OCI-LY7 (cell line): ENCODE measurements at regions not wholly inside any gene's neighbourhood (a gene's known extent, or its start where the extent isn't known, plus 50 kb on each side); places are given as distances from the start of the nearest gene placed in this dataset.

Source experiments
- BruUV-seq: library from RNA; stranded (reverse); fragments of 400-500 nt; replicated peaks from 2 replicates; lab custom pipeline; 2021; lab: Mats Ljungman, UMichigan
- CTCF ChIA-PET: fragments of 300-600 bp; sonication (Branson Sonifier 250); formaldehyde crosslinking; loops from one replicate; lab custom pipeline; 2022; ENCODE audit warnings: antibody characterized with exemption; ENCODE audit not compliant: unreplicated experiment; lab: Charles Lee
- POLR2A ChIA-PET: fragments of 300-600 bp; sonication (Branson Sonifier 250); formaldehyde crosslinking; loops from one replicate; lab custom pipeline; 2022; ENCODE audit warnings: antibody characterized with exemption; lab: Charles Lee
- DNase-seq: peaks from one replicate; pipeline ENCODE4 v3.0.0-alpha.2; 2015; ENCODE audit warnings: low spot score
- H2AFZ ChIP-seq: fragments of 200-600 bp; sonication (generic), shearing (Covaris generic); 2 replicates; pipeline ENCODE4 v1.6.1; 2014; ENCODE audit warnings: mild to moderate bottlenecking, antibody characterized with exemption, low read length, moderate library complexity
- H3K27ac ChIP-seq: fragments of 200-600 bp; sonication (generic); 2 replicates; pipeline ENCODE4 v1.5.1; 2014; ENCODE audit warnings: mixed run types, low read depth, mild to moderate bottlenecking, moderate library complexity, low read length, inconsistent platforms; ENCODE audit not compliant: poor library complexity, severe bottlenecking
- H3K36me3 ChIP-seq: fragments of 200-600 bp; sonication (generic); 2 replicates; pipeline ENCODE4 v1.6.1; 2014; ENCODE audit warnings: mild to moderate bottlenecking, antibody characterized with exemption, low read length, moderate library complexity, mixed read lengths; ENCODE audit not compliant: insufficient read depth
- H3K4me1 ChIP-seq: fragments of 200-600 bp; sonication (generic); 2 replicates; pipeline ENCODE4 v1.5.1; 2014; ENCODE audit warnings: mild to moderate bottlenecking, low read length; ENCODE audit not compliant: insufficient read depth, poor library complexity, severe bottlenecking
- H3K4me2 ChIP-seq: fragments of 200-600 bp; sonication (generic); 2 replicates; pipeline ENCODE4 v1.6.1; 2014; ENCODE audit warnings: mild to moderate bottlenecking, low read length
- H3K4me3 ChIP-seq: fragments of 200-600 bp; sonication (generic); 2 replicates; pipeline ENCODE4 v1.5.1; 2014; ENCODE audit warnings: mild to moderate bottlenecking, low read depth, low read length; ENCODE audit not compliant: poor library complexity, severe bottlenecking
- H3K79me2 ChIP-seq: fragments of 200-600 bp; sonication (generic); 2 replicates; pipeline ENCODE4 v1.6.1; 2016; ENCODE audit warnings: low read depth, mild to moderate bottlenecking, low read length, moderate library complexity, mixed read lengths; ENCODE audit not compliant: insufficient read depth
- H3K9me2 ChIP-seq: fragments of 200-600 bp; sonication (generic); 2 replicates; pipeline ENCODE4 v1.6.1; 2016; ENCODE audit warnings: mild to moderate bottlenecking, low read length, mixed read lengths; ENCODE audit not compliant: insufficient read depth
- H3K9me3 ChIP-seq: fragments of 200-600 bp; sonication (generic); 2 replicates; pipeline ENCODE4 v1.6.1; 2014; ENCODE audit warnings: mild to moderate bottlenecking, mixed run types, low read length, mixed read lengths
- H4K20me1 ChIP-seq: fragments of 200-600 bp; sonication (generic); 2 replicates; pipeline ENCODE4 v1.6.1; 2014; ENCODE audit warnings: mild to moderate bottlenecking, antibody characterized with exemption, low read length, moderate library complexity, mixed read lengths; ENCODE audit not compliant: insufficient read depth
- EZH2phosphoT487 ChIP-seq: fragments of 200-600 bp; sonication (generic); IDR thresholded peaks from 2 replicates; pipeline ENCODE4 v1.6.1; 2018; ENCODE audit warnings: low read depth, borderline replicate concordance, mild to moderate bottlenecking, mixed run types, antibody characterized with exemption, low read length, moderate library complexity, mixed read lengths
- intact Hi-C: fragments of 100-400 bp; cut with micrococcal nuclease; formaldehyde crosslinking; loops from one replicate; pipeline ENCODE4 v1.10.0; 2022; ENCODE audit not compliant: unreplicated experiment
- TF ChIP-seq, protein P1 (sequence below): fragments of 200-600 bp; sonication (generic); conservative IDR thresholded peaks from 2 replicates; pipeline ENCODE4 v1.5.1; 2014; ENCODE audit warnings: mild to moderate bottlenecking, antibody characterized with exemption, low read length, moderate library complexity, mixed read lengths

DNA sequence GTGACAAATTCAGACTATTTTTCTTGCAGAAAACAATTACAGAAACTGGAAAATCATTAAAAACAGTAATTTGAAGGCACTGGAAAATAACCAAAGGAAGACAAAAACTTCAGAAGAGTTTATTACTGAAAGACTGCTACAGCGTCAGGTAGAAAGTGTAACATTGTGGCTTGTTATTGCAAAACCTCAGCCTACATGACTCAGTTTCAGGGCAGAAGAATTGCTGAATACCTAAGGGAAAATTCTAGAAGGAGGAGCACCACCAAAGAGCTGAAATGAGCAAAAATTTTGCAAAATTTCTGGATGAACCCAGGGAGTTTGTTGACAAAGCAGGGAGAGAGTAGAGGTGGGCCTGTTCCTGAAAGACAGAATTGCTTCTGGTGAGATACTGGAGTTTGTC lies 219.6 kb downstream of the C3orf38 start:
- Histone ChIP-seq H3K36me3 (no peaks in the 10 kb centered on the region; the same call in 1 of the 2 replicates), H3K27ac (no peak overlapping the region), H3K9me3 (peaks cover 22% of the 10 kb centered on the region; the same call in 1 of the 2 replicates), H3K4me2 (no peak overlapping the region), H3K9me2 (0 out of 2 replicates have a peak, but pooled peaks cover 6% of the 10 kb centered on the region), H3K79me2 (no peaks in the 10 kb centered on the region), H3K4me1 (no peaks in the 10 kb centered on the region), H2AFZ (peak overlapping the region; percentile 13; the same call in 1 of the 2 replicates), H3K4me3 (no peak overlapping the region), H4K20me1 (no peaks in the 10 kb centered on the region)
- no peak for DNase-seq
- TF ChIP-seq, protein P1, sequence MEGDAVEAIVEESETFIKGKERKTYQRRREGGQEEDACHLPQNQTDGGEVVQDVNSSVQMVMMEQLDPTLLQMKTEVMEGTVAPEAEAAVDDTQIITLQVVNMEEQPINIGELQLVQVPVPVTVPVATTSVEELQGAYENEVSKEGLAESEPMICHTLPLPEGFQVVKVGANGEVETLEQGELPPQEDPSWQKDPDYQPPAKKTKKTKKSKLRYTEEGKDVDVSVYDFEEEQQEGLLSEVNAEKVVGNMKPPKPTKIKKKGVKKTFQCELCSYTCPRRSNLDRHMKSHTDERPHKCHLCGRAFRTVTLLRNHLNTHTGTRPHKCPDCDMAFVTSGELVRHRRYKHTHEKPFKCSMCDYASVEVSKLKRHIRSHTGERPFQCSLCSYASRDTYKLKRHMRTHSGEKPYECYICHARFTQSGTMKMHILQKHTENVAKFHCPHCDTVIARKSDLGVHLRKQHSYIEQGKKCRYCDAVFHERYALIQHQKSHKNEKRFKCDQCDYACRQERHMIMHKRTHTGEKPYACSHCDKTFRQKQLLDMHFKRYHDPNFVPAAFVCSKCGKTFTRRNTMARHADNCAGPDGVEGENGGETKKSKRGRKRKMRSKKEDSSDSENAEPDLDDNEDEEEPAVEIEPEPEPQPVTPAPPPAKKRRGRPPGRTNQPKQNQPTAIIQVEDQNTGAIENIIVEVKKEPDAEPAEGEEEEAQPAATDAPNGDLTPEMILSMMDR = no peak
- TF ChIP-seq EZH2phosphoT487 = no peak
- ChIA-PET CTCF (no interaction called here), POLR2A (interaction anchor here (0.9 kb wide), 1 partner anchor 72 kb away, joined by 3 read pairs; no protein-coding TSS in a partner anchor)
- intact Hi-C loops = no loop called here
- BruUV-seq = no TSS peak

GRCh38 chr3:88369767-88370166 lies 220.0 kb downstream of the C3orf38 start:
- no peaks in the 10 kb centered on the region for H3K79me2 ChIP-seq
- no peaks in the 10 kb centered on the region for H3K4me1 ChIP-seq
- intact Hi-C loops = no loop called here
- 0 out of 2 replicates have a peak, but pooled peaks cover 6% of the 10 kb centered on the region for H3K9me2 ChIP-seq
- no peak for DNase-seq
- TF ChIP-seq, protein P1 = no peak
- no peak for TF ChIP-seq EZH2phosphoT487
- H3K27ac ChIP-seq = no peak overlapping the region
- H4K20me1 ChIP-seq = no peaks in the 10 kb centered on the region
- no peak overlapping the region for H2AFZ ChIP-seq
- H3K36me3 ChIP-seq = no peaks in the 10 kb centered on the region; the same call in 1 of the 2 replicates
- H3K4me2 ChIP-seq = no peak overlapping the region
- no peak overlapping the region for H3K4me3 ChIP-seq
- peaks cover 22% of the 10 kb centered on the region; the same call in 1 of the 2 replicates for H3K9me3 ChIP-seq
- POLR2A ChIA-PET = no interaction called here
- CTCF ChIA-PET = no interaction called here
- BruUV-seq = no TSS peak

DNA sequence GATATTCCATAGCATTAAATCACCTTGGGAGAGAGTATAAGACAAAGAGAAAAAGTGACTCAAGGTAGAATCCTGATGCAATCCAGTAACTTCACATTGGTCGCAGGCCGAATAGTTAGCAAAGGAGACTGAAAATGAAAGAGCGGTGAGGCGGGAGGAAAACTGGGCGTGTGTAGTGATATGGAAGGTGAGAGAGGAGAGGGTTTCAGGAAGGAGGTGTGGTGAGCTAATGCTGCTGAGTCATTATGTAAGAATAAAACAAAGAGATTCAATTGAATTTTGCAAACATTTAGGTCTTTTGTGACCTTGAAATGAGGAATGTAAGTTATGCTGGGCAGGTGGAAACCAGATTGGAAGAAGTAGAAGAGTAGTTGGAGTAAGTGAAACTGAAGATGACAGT lies 235.3 kb downstream of the C3orf38 start:
- CTCF ChIA-PET = no interaction called here
- no peak overlapping the region for H3K4me3 ChIP-seq
- no peaks in the 10 kb centered on the region for H3K4me1 ChIP-seq
- no peak overlapping the region for H3K27ac ChIP-seq
- DNase-seq = no peak
- BruUV-seq = no TSS peak
- TF ChIP-seq, protein P1 = no peak
- no peak for TF ChIP-seq EZH2phosphoT487
- intact Hi-C loops = no loop called here
- POLR2A ChIA-PET = interaction anchor here (0.7 kb wide), 1 partner anchor 23 kb away, joined by 3 read pairs; no protein-coding TSS in a partner anchor
- H4K20me1 ChIP-seq = no peaks in the 10 kb centered on the region
- no peaks in the 10 kb centered on the region for H3K36me3 ChIP-seq
- no peaks in the 10 kb centered on the region for H3K9me2 ChIP-seq
- H3K4me2 ChIP-seq = no peak overlapping the region
- H2AFZ ChIP-seq = peak overlapping the region; percentile 55; the same call in 1 of the 2 replicates
- H3K79me2 ChIP-seq = no peaks in the 10 kb centered on the region
- H3K9me3 ChIP-seq = no peaks in the 10 kb centered on the region
